Parathyroid adenoma (tissue), 2 donors: ENCODE measurements at regions not wholly inside any gene's neighbourhood (a gene's known extent, or its start where the extent isn't known, plus 50 kb on each side); places are given as distances from the start of the nearest gene placed in this dataset.
"Not testable (repeated sequence)": the region's sequence is repeated elsewhere in the genome, so short reads cannot be mapped to it uniquely, and the experiment has no call there.

Experiments used
- H2AFZ ChIP-seq: fragments of 300-600 bp; sonication (generic); one replicate; pipeline ENCODE4 v1.7.0; 2017; ENCODE audit warnings: antibody characterized with exemption, mild to moderate bottlenecking
- H3K27ac ChIP-seq: fragments of 300-600 bp; sonication (generic); one replicate; pipeline ENCODE4 v1.7.0; 2017
- H3K27me3 ChIP-seq: fragments of 300-600 bp; sonication (generic); one replicate; pipeline ENCODE4 v1.7.0; 2017; ENCODE audit warnings: low read length; ENCODE audit not compliant: control insufficient read depth, insufficient read depth
- H3K36me3 ChIP-seq: fragments of 300-600 bp; sonication (generic); one replicate; pipeline ENCODE4 v1.7.0; 2017; ENCODE audit warnings: low read length; ENCODE audit not compliant: control insufficient read depth, insufficient read depth
- H3K4me1 ChIP-seq: fragments of 300-600 bp; sonication (generic); one replicate; pipeline ENCODE4 v1.7.0; 2017; ENCODE audit warnings: control low read depth
- H3K4me2 ChIP-seq: fragments of 300-600 bp; sonication (generic); one replicate; pipeline ENCODE4 v1.7.0; 2017; ENCODE audit warnings: low read length
- H3K4me3 ChIP-seq: fragments of 300-600 bp; sonication (generic); one replicate; pipeline ENCODE4 v1.7.0; 2017; ENCODE audit warnings: low read depth, low read length
- H3K79me2 ChIP-seq: fragments of 300-600 bp; sonication (generic); one replicate; pipeline ENCODE4 v1.7.0; 2017; ENCODE audit warnings: control low read depth
- H3K9ac ChIP-seq: fragments of 300-600 bp; sonication (generic); one replicate; pipeline ENCODE4 v1.7.0; 2017; ENCODE audit warnings: mild to moderate bottlenecking
- H3K9me3 ChIP-seq: fragments of 300-600 bp; sonication (generic); one replicate; pipeline ENCODE4 v1.7.0; 2017; ENCODE audit warnings: low read length; ENCODE audit not compliant: control insufficient read depth
- CTCF ChIP-seq: fragments of 300-600 bp; sonication (generic); IDR thresholded peaks from one replicate; pipeline ENCODE4 v1.7.0; 2017; ENCODE audit warnings: antibody characterized with exemption, mild to moderate bottlenecking
- donor health status: primary hyperparathyroidism.

DNA sequence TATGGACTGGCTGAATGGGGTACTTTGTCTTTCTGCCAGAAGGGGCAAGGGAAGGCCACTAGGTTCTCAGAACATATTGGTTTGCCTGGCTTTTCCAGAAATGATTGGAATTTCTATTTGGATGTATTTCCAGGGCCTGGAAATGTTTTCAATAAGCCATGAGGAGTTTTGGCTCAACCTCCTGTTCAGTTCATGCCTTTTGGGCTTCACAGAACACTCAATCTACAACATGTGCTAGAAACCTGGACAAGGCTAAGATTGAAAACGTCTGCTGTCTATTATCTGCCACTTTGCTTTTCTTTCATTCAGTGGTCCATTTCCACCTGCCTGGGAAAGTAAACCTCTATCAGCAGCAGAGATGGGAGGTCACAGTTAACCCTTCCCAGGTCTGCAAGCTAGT, 793.4 kb downstream of the TENT5A start:
- H3K9ac ChIP-seq = no peak overlapping the region
- no peaks in the 10 kb centered on the region for H3K4me1 ChIP-seq
- H3K27ac ChIP-seq = no peak overlapping the region
- H3K36me3 ChIP-seq = no peaks in the 10 kb centered on the region
- H3K9me3 ChIP-seq = no peaks in the 10 kb centered on the region
- no peak overlapping the region for H3K4me3 ChIP-seq
- H3K4me2 ChIP-seq = no peak overlapping the region
- TF ChIP-seq CTCF = no peak
- H3K79me2 ChIP-seq = no peaks in the 10 kb centered on the region
- H3K27me3 ChIP-seq = no peaks in the 10 kb centered on the region
- H2AFZ ChIP-seq = no peak overlapping the region

DNA sequence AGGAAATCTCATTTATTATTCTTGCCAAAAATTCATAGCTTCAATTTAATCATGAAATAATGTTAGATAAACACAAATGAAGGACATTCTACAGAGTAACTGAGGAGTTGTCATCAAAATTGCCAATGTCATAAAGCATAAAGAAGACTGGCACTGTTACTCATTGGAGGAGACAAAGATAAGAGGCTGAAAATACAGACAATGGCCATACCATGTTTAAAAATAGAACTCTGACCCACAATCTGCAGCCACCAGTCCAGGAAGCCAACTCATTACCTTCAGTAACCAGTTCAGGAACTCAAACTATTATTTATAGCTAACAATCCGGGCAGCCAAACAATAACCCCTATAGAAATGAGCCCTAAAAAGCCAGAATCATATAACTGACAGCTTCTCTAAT, 795.6 kb downstream of the TENT5A start:
- TF ChIP-seq CTCF = no peak
- no peak overlapping the region for H2AFZ ChIP-seq
- no peak overlapping the region for H3K9ac ChIP-seq
- H3K9me3 ChIP-seq = no peaks in the 10 kb centered on the region
- no peaks in the 10 kb centered on the region for H3K4me1 ChIP-seq
- H3K4me3 ChIP-seq = no peak overlapping the region
- no peak overlapping the region for H3K4me2 ChIP-seq
- no peak overlapping the region for H3K27ac ChIP-seq
- H3K36me3 ChIP-seq = no peaks in the 10 kb centered on the region
- no peaks in the 10 kb centered on the region for H3K27me3 ChIP-seq
- H3K79me2 ChIP-seq = no peaks in the 10 kb centered on the region

DNA sequence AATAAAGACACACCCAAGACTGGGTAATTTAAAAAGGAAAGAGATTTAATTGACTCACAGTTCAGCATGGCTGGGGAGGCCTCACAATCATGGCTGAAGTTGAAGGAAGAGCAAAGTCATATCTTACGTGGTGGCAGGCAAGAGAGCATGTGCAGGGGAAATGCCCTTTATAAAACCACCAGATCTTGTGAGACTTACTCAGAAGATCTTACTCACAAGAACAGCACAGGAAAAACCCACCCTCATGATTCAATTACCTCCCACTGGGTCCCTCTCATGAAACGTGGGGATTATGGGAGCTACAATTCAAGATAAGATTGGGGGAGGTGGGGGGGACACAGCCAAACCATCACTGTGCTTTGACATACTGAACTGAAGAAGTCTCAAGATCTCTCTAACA, 800.0 kb downstream of the TENT5A start:
- H3K27me3 ChIP-seq, H3K4me2 ChIP-seq, H3K36me3 ChIP-seq, H3K27ac ChIP-seq, H2AFZ ChIP-seq, H3K4me3 ChIP-seq, H3K9me3 ChIP-seq, H3K79me2 ChIP-seq, H3K4me1 ChIP-seq, H3K9ac ChIP-seq: not testable (repeated sequence)

DNA sequence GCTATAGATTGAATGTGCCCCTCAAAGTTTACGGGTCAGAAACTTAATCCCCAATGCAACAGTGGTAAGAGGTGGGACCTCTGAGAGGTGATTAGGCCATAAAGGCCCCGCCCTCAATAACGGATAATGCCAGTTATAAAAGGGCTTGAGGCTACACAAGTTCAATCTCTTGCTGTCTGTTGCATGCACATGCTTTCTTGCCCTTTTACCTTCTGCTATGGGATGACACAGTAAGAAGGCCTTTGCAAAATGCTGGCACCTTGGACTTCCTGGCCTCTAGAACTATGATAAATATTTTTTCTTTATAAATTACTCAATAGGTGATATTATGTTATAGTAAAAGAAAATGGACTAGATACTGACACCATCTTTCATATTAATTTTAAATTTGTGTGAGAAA, 806.1 kb downstream of the TENT5A start:
- no peak for TF ChIP-seq CTCF
- Histone ChIP-seq H3K9ac (no peak overlapping the region), H2AFZ (no peak overlapping the region), H3K36me3 (no peaks in the 10 kb centered on the region), H3K9me3 (no peaks in the 10 kb centered on the region), H3K27ac (no peak overlapping the region), H3K79me2 (no peaks in the 10 kb centered on the region), H3K4me1 (no peaks in the 10 kb centered on the region), H3K4me3 (no peak overlapping the region), H3K27me3 (no peaks in the 10 kb centered on the region), H3K4me2 (no peak overlapping the region)

DNA sequence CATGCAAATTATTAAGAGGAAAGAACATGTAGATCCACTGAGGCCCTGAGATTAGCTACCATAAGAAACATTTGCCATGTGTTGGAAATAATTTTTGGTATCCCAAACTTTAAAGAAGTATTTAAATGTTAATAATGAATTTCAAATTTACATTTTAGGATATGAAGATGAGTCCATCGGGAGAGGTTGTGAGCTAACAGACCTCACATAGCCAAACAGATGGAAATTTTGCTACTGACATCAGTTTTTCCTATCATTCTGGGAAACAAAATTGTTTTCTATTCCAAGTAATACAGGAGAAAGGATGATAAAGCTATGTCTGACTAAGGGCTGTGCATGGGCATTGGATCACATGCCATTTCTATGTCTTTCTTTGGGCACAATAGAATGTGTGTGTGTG, 809.6 kb downstream of the TENT5A start:
- H3K9ac ChIP-seq = no peak overlapping the region
- no peaks in the 10 kb centered on the region for H3K9me3 ChIP-seq
- H3K4me1 ChIP-seq = no peaks in the 10 kb centered on the region
- H3K27ac ChIP-seq = no peak overlapping the region
- H3K36me3 ChIP-seq = no peaks in the 10 kb centered on the region
- no peak overlapping the region for H3K4me2 ChIP-seq
- H3K79me2 ChIP-seq = no peaks in the 10 kb centered on the region
- H3K27me3 ChIP-seq = no peaks in the 10 kb centered on the region
- no peak overlapping the region for H3K4me3 ChIP-seq
- no peak overlapping the region for H2AFZ ChIP-seq
- no peak for TF ChIP-seq CTCF
